ENCODE measurements at regions not wholly inside any gene's neighbourhood (a gene's known extent, or its start where the extent isn't known, plus 50 kb on each side); places are given as distances from the start of the nearest gene placed in this dataset.
"Not testable (repeated sequence)": the region's sequence is repeated elsewhere in the genome, so short reads cannot be mapped to it uniquely, and the experiment has no call there.

GRCh38 chr2:111252436-111252835 lies 131.7 kb downstream of the BCL2L11 start:
- TF ChIP-seq CTCF (conservative IDR thresholded peaks at IDR 0.05) = no peak
- TF ChIP-seq ZFX (IDR thresholded peaks at IDR 0.05) = no peak
- H3K27ac ChIP-seq = no peak overlapping the region

- not testable (repeated sequence) for H3K27ac ChIP-seq
These were observed 134.2 kb downstream of the BCL2L11 start for GRCh38 chr2:111254916-111255315.

- H3K27ac ChIP-seq = not testable (repeated sequence)
These were observed 135.9 kb downstream of the BCL2L11 start for GRCh38 chr2:111256628-111257027.

GRCh38 chr2:111257607-111258006 lies 136.9 kb downstream of the BCL2L11 start:
- H3K27ac ChIP-seq = not testable (repeated sequence)

GRCh38 chr2:111258318-111258717 lies 137.6 kb downstream of the BCL2L11 start:
- not testable (repeated sequence) for H3K27ac ChIP-seq

GRCh38 chr2:111262627-111263379 lies 142.1 kb downstream of the BCL2L11 start:
- H3K27ac ChIP-seq = not testable (repeated sequence)

GRCh38 chr2:111263380-111264017 lies 142.8 kb downstream of the BCL2L11 start:
- not testable (repeated sequence) for H3K27ac ChIP-seq

GRCh38 chr2:111264956-111265355 lies 144.2 kb downstream of the BCL2L11 start:
- not testable (repeated sequence) for H3K27ac ChIP-seq

GRCh38 chr2:111266556-111266955 lies 145.8 kb downstream of the BCL2L11 start:
- not testable (repeated sequence) for H3K27ac ChIP-seq

GRCh38 chr2:111267038-111267437 lies 146.3 kb downstream of the BCL2L11 start:
- H3K27ac ChIP-seq = not testable (repeated sequence)

GRCh38 chr2:111269761-111270323 lies 149.1 kb downstream of the BCL2L11 start:
- H3K27ac ChIP-seq = not testable (repeated sequence)

GRCh38 chr2:111270569-111270968 lies 149.9 kb downstream of the BCL2L11 start:
- H3K27ac ChIP-seq = not testable (repeated sequence)

- not testable (repeated sequence) for H3K27ac ChIP-seq
These were observed 151.1 kb downstream of the BCL2L11 start for GRCh38 chr2:111271647-111272304.

- H3K27ac ChIP-seq = not testable (repeated sequence)
These were observed 152.3 kb downstream of the BCL2L11 start for GRCh38 chr2:111273007-111273406.

- not testable (repeated sequence) for H3K27ac ChIP-seq
These were observed 154.5 kb downstream of the BCL2L11 start for GRCh38 chr2:111275047-111275853.

GRCh38 chr2:111275854-111276171 lies 155.1 kb downstream of the BCL2L11 start:
- H3K27ac ChIP-seq = not testable (repeated sequence)

GRCh38 chr2:111278133-111278532 lies 157.4 kb downstream of the BCL2L11 start:
- not testable (repeated sequence) for H3K27ac ChIP-seq

GRCh38 chr2:111280709-111281286 lies 160.1 kb downstream of the BCL2L11 start:
- H3K27ac ChIP-seq = not testable (repeated sequence)

- H3K27ac ChIP-seq = not testable (repeated sequence)
These were observed 161.4 kb downstream of the BCL2L11 start for GRCh38 chr2:111282162-111282561.
